ENCODE measurements at regions not wholly inside any gene's neighbourhood (a gene's known extent, or its start where the extent isn't known, plus 50 kb on each side); places are given as distances from the start of the nearest gene placed in this dataset.

DNA sequence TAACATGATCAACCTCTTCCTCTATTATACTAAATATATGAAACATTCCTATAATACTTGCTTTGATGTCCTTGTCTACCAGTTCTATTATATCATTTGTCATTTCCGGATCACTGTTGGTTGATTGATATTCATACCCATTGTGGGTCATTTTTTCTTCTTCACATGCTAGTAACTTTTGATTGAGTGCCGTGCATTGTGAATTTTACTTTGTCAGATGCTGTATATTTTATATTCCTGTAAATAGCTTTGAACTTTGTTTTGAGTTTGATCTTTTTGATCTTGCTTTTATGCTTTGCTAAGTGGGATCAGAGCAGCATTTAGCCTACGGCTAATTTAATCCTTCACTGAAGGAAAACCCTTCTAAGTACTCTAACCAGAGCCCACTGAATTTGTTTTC lies 168.9 kb upstream of the RAB6C start:
- Histone ChIP-seq H3K9ac (no peak overlapping the region), H3K27me3 (ENCODE audit: control insufficient read depth, insufficient read depth, low read length) (no peaks in the 10 kb centered on the region), H3K9me3 (ENCODE audit: control insufficient read depth, low read length) (no peaks in the 10 kb centered on the region), H3K79me2 (no peaks in the 10 kb centered on the region), H3K27ac (no peak overlapping the region), H3K4me3 (ENCODE audit: low read depth, low read length) (no peak overlapping the region), H3K4me1 (no peaks in the 10 kb centered on the region), H3K4me2 (ENCODE audit: low read length) (no peak overlapping the region), H3K36me3 (ENCODE audit: control insufficient read depth, insufficient read depth, low read length) (no peaks in the 10 kb centered on the region), H2AFZ (no peak overlapping the region)
- TF ChIP-seq, protein P1, sequence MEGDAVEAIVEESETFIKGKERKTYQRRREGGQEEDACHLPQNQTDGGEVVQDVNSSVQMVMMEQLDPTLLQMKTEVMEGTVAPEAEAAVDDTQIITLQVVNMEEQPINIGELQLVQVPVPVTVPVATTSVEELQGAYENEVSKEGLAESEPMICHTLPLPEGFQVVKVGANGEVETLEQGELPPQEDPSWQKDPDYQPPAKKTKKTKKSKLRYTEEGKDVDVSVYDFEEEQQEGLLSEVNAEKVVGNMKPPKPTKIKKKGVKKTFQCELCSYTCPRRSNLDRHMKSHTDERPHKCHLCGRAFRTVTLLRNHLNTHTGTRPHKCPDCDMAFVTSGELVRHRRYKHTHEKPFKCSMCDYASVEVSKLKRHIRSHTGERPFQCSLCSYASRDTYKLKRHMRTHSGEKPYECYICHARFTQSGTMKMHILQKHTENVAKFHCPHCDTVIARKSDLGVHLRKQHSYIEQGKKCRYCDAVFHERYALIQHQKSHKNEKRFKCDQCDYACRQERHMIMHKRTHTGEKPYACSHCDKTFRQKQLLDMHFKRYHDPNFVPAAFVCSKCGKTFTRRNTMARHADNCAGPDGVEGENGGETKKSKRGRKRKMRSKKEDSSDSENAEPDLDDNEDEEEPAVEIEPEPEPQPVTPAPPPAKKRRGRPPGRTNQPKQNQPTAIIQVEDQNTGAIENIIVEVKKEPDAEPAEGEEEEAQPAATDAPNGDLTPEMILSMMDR (IDR thresholded peaks at IDR 0.05), result no peak

DNA sequence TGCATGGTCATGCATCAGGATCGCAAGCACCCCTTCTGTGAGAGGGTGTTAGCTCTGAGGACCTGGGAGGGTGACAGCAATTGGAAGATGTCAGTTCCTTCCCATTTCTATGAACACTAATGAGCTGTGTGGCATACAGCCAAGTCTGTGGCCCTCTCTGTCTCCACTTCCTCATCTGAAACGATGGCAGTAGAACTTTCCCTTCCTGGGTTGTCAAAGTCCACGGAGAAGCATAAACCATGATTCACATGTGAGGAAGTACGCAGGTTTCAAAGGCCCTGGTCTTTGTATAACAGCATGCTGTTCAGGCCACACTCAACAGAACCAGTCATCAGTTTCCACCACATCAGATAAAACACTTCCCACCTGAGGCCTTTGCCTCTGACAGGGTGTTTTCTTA lies 167.4 kb upstream of the RAB6C start:
- H3K4me3 ChIP-seq (ENCODE audit: low read depth, low read length), result no peak overlapping the region
- H3K4me2 ChIP-seq (ENCODE audit: low read length), result no peak overlapping the region
- H3K36me3 ChIP-seq (ENCODE audit: control insufficient read depth, insufficient read depth, low read length), result no peaks in the 10 kb centered on the region
- H3K9ac ChIP-seq, result no peak overlapping the region
- H3K79me2 ChIP-seq, result no peaks in the 10 kb centered on the region
- no peaks in the 10 kb centered on the region for H3K4me1 ChIP-seq
- H3K9me3 ChIP-seq (ENCODE audit: control insufficient read depth, low read length), result no peaks in the 10 kb centered on the region
- H2AFZ ChIP-seq, result no peak overlapping the region
- H3K27ac ChIP-seq, result no peak overlapping the region
- no peaks in the 10 kb centered on the region for H3K27me3 ChIP-seq (ENCODE audit: control insufficient read depth, insufficient read depth, low read length)
- TF ChIP-seq, protein P1 (IDR thresholded peaks at IDR 0.05), result no peak

DNA sequence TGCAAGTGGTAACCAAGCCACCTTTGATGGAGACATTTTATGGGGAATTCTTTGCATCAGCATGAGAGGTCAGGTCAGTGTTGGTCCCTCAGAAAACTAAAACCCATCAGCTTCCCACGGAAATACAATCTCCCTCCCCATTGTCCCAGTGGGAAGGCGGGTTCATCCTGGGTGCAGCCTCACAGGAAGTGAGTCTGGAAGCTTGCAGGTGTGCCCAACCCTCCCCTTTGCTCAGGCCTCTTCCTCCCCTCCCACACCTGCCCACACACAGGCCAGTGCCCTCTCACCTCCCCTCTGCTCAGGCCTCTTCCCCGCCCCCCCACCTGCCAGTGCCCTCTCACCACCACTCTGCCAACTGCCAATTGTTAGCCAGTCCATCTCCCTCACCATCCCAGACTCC lies 166.8 kb upstream of the RAB6C start:
- Histone ChIP-seq H3K27me3 (ENCODE audit: control insufficient read depth, insufficient read depth, low read length) (no peaks in the 10 kb centered on the region), H3K4me2 (ENCODE audit: low read length) (no peak overlapping the region), H3K9ac (no peak overlapping the region), H3K27ac (no peak overlapping the region), H3K4me3 (ENCODE audit: low read depth, low read length) (no peak overlapping the region), H2AFZ (no peak overlapping the region), H3K79me2 (no peaks in the 10 kb centered on the region), H3K9me3 (ENCODE audit: control insufficient read depth, low read length) (no peaks in the 10 kb centered on the region), H3K4me1 (no peaks in the 10 kb centered on the region), H3K36me3 (ENCODE audit: control insufficient read depth, insufficient read depth, low read length) (no peaks in the 10 kb centered on the region)
- TF ChIP-seq, protein P1 (IDR thresholded peaks at IDR 0.05), result no peak

DNA sequence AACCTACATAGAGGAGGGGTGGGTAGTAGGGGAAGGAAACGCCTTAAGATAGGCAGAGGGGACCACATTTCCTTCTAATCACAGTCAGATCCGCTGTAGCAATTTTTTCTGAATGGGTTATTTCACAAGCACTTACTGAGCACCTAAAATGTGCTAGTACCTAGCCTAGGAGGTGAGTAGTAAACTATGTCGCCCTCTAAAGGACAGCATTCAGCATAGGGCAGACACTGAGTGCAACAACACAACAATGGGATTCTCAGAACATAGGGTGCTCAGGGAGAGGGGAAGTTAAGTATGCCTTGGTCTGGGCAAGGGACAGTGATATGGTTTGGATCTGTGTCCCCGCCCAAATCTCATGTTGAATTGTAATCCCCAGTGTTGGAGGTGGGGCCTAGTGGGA lies 166.1 kb upstream of the RAB6C start:
- no peak overlapping the region for H3K4me2 ChIP-seq (ENCODE audit: low read length)
- H2AFZ ChIP-seq, result no peak overlapping the region
- H3K4me3 ChIP-seq (ENCODE audit: low read depth, low read length), result no peak overlapping the region
- TF ChIP-seq, protein P1 (IDR thresholded peaks at IDR 0.05), result no peak
- H3K79me2 ChIP-seq, result no peaks in the 10 kb centered on the region
- no peaks in the 10 kb centered on the region for H3K4me1 ChIP-seq
- H3K9me3 ChIP-seq (ENCODE audit: control insufficient read depth, low read length), result no peaks in the 10 kb centered on the region
- H3K9ac ChIP-seq, result no peak overlapping the region
- H3K27ac ChIP-seq, result no peak overlapping the region
- H3K27me3 ChIP-seq (ENCODE audit: control insufficient read depth, insufficient read depth, low read length), result no peaks in the 10 kb centered on the region
- H3K36me3 ChIP-seq (ENCODE audit: control insufficient read depth, insufficient read depth, low read length), result no peaks in the 10 kb centered on the region

GRCh38 chr2:129816813-129817574 lies 162.5 kb upstream of the RAB6C start:
- Histone ChIP-seq H2AFZ (no peak overlapping the region), H3K79me2 (no peaks in the 10 kb centered on the region), H3K27ac (no peak overlapping the region), H3K9ac (no peak overlapping the region), H3K4me1 (no peaks in the 10 kb centered on the region), H3K4me3 (ENCODE audit: low read depth, low read length) (no peak overlapping the region), H3K36me3 (ENCODE audit: control insufficient read depth, insufficient read depth, low read length) (no peaks in the 10 kb centered on the region), H3K27me3 (ENCODE audit: control insufficient read depth, insufficient read depth, low read length) (no peaks in the 10 kb centered on the region), H3K9me3 (ENCODE audit: control insufficient read depth, low read length) (no peaks in the 10 kb centered on the region), H3K4me2 (ENCODE audit: low read length) (no peak overlapping the region)
- TF ChIP-seq, protein P1 (IDR thresholded peaks at IDR 0.05), result no peak

All from parathyroid adenoma (tissue), 2 donors.